ENCODE measurements at regions not wholly inside any gene's neighbourhood (a gene's known extent, or its start where the extent isn't known, plus 50 kb on each side); places are given as distances from the start of the nearest gene placed in this dataset.

DNA sequence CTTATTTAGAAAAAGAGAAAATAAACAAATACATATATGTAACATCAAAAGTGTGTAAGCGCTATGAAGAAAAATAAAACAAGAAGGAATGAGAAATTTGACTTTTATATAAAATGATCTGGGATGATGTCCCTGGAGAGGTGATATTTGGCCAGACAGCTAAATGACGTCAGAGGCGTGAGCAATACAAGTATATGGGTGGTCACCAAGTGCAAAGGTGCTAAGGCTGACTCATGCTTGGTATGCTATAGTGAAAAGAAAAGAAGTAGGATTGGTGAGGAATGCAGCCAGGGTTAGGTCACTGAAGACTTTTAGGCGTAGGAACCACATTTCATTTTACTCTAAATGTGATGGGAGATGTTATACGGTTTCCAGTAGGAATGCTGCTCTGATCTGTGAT is 1049.1 kb upstream of the TENM3 start:
- DNase-seq (ENCODE audit: low spot score), result no peak

DNA sequence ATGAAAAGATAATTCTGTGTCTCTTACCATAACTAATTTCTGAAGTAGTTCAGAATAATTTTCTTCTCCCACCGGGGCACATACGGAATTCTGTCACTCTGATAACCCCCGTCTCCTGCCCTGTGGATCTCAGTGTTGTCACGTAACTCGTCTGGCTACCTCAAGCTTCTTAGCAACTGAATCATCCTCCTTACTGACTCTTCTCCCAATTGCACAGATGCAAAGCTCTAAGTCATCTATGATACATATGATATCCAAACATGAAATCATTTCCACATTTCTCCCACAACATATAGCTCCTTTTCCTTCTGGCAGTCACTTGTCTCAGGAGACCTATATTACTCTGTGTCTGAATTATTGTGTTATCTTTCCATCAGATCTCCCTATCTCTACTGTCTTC is 1043.1 kb upstream of the TENM3 start:
- DNase-seq (ENCODE audit: low spot score), result no peak

DNA sequence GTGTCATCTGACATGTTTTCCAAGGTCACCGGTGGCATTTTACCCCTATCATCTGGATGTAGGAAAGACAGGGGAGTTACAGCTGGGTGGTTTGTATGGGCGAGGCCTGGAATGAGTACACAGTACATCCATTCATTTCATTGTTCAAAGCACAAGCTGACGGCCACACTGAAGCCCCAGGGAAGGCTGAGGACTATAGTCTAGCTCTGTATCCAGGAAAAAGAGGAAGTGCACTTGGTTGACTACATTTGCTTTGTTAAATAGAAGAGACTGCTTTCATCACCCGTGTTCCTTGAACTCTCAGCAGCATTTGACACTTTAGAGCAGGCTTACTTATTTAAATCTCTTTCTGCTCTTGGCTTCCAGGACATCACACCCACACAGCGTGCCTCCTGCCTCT is 1041.0 kb upstream of the TENM3 start:
- no peak for DNase-seq (ENCODE audit: low spot score)

DNA sequence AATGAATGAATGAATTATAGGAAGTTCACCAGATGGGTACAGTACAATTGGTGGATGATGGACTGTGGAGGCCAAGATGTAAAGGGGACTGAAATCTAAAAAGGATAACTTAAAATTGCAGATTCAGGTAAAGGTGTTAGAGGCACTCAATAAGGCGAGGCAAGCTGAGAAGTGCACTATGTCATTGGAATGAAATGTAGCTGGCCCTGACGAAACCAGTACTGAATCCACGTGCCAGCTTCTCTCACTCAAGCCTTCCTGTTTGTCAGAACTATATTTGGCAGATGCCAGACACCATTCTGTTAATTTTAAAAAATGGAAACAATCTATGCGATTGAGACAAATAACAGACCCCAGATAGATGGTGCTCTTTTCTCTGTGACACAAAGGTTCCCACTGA is 1039.1 kb upstream of the TENM3 start:
- no peak for DNase-seq (ENCODE audit: low spot score)

- no peak for DNase-seq (ENCODE audit: low spot score)
Measured at GRCh38 chr4:181213551-181213950, 1029.7 kb upstream of the TENM3 start.

- DNase-seq (ENCODE audit: low spot score), result no peak
Measured at GRCh38 chr4:181216501-181216900, 1026.7 kb upstream of the TENM3 start.

GRCh38 chr4:181219783-181220416 is 1023.3 kb upstream of the TENM3 start:
- DNase-seq (ENCODE audit: low spot score), result no peak

GRCh38 chr4:181224852-181225251 is 1018.4 kb upstream of the TENM3 start:
- no peak for DNase-seq (ENCODE audit: low spot score)

GRCh38 chr4:181225616-181226261 is 1017.5 kb upstream of the TENM3 start:
- DNase-seq (ENCODE audit: low spot score), result no peak

GRCh38 chr4:181234951-181235680 is 1008.1 kb upstream of the TENM3 start:
- no peak for DNase-seq (ENCODE audit: low spot score)

DNA sequence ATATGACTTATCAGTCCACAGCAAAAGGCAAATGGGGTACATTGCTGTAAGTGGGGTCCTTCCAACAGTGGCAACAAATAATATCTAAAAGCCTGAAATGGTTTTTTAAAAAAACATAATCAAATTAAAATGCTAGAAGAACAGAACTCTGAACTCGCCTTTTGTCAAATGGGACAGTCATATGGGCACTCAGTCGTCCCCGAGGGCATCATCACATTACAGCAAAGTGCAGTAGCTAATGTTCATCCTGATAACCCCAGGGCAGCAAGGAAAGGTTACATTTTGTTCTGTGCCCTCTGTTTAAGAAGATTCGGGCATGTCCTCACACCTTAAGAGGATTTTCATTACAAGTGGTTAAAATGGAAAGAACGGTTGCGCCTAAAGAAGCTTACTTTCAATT is 997.9 kb upstream of the TENM3 start:
- DNase-seq (ENCODE audit: low spot score), result no peak

- no peak for DNase-seq (ENCODE audit: low spot score)
Measured at GRCh38 chr4:181249031-181249430, 994.2 kb upstream of the TENM3 start.

- DNase-seq (ENCODE audit: low spot score), result no peak
Measured at GRCh38 chr4:181254771-181255170, 988.4 kb upstream of the TENM3 start.

- no peak for DNase-seq (ENCODE audit: low spot score)
Measured at GRCh38 chr4:181258569-181258968, 984.6 kb upstream of the TENM3 start.

- no peak for DNase-seq (ENCODE audit: low spot score)
Measured at GRCh38 chr4:181259081-181259709, 984.0 kb upstream of the TENM3 start.

- DNase-seq (ENCODE audit: low spot score), result no peak
Measured at GRCh38 chr4:181261279-181261678, 981.9 kb upstream of the TENM3 start.

DNA sequence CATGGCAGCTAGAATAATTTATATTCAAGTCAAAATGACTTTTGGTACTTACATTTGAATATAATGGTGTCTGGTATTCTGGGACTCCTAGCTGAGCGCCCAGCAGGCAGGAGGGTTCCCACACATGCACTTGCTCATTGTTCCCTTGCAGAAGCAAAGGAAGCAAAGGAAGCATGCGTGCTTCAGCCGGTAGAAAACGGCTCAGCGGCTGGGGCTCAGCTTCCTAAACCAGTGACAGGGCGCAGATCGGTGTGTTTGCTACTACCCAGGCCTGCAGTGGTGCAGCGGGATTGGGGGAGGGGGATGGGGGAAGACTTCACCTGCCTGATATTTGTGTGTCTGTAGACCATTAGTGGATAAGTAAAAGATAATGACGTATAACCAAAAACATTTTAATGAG is 978.3 kb upstream of the TENM3 start:
- no peak for DNase-seq (ENCODE audit: low spot score)

- DNase-seq (ENCODE audit: low spot score), result no peak
Measured at GRCh38 chr4:181265370-181265769, 977.8 kb upstream of the TENM3 start.

DNA sequence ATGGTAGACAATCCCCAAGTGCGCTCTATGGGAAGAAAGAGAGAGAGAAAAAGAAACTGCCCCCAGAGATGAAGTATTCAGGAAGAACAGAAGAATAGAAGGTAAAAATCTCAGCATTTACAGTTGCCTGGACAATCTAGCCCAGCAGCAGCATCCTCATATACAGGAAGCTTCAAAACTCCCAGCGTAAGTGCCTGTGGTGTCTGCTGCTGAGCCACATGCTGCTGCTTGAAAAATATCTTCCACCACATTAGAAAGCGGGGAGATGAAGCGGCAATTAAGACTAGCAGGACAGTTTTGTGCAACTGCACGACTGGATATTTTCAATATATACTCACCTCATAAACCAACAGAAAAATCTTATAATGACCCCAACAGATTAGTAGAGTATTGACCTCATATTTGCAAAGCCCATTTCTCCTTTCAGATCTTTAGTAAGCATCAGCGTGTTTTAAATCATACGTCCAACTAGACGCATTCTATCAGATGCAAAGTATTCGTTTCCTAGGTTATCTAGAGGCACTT is 972.0 kb upstream of the TENM3 start:
- DNase-seq (ENCODE audit: low spot score), result no peak

DNA sequence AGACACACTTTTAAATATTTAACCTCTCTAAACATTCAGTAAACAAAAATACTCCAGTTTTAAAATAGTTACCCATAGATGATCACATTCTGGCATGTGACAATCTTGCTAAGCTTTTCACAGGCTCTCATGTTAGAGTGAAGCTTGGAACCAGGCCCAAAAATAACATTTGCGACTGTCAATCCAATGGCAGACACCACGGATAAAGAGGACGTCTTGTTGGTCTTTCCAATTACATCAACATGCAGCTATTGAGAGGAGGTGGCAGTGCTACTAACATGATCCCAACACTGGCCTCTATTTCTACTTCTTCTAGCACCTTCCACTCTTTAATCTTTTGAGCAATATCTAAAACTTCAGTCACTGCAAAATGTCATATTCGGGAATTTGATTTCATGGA is 970.8 kb upstream of the TENM3 start:
- no peak for DNase-seq (ENCODE audit: low spot score)

GRCh38 chr4:181278941-181279340 is 964.3 kb upstream of the TENM3 start:
- DNase-seq (ENCODE audit: low spot score), result no peak

GRCh38 chr4:181281451-181281850 is 961.8 kb upstream of the TENM3 start:
- DNase-seq (ENCODE audit: low spot score), result no peak

DNA sequence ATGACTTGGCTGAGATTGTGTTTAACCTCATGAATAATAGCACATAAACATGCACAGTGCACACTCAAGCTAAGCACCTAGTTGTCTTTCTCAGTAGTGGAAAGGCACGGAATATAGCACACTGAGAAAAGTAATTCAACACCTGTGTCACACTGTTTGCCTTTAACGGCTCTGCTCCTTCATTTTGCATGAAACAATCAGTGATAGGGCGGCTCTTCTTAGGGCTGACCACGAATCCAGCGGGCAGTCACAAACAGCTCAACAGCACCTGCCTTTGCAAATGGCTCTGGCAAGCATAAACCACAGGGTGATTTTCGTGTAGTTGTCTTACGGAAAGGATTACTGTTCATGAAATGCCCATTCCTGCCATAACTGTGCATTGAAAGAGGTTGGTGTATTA is 954.0 kb upstream of the TENM3 start:
- no peak for DNase-seq (ENCODE audit: low spot score)

Measured in kidney capillary endothelial cell (primary cell).